NCI-H226 (cell line): ENCODE measurements at regions not wholly inside any gene's neighbourhood (a gene's known extent, or its start where the extent isn't known, plus 50 kb on each side); places are given as distances from the start of the nearest gene placed in this dataset.

ENCODE experiments used
- DNase-seq: peaks from one replicate; pipeline ENCODE4 v3.0.0-alpha.2; 2015

GRCh38 chr6:149150301-149150700 is 167.2 kb upstream of the TAB2 start:
- DNase-seq, result no peak

- no peak for DNase-seq
Measured at GRCh38 chr6:149150801-149151398, 166.6 kb upstream of the TAB2 start.

GRCh38 chr6:149152521-149152920 is 165.0 kb upstream of the TAB2 start:
- no peak for DNase-seq

- DNase-seq, result no peak
Measured at GRCh38 chr6:149153100-149153499, 164.4 kb upstream of the TAB2 start.

GRCh38 chr6:149153693-149154092 is 163.8 kb upstream of the TAB2 start:
- DNase-seq, result no peak

GRCh38 chr6:149154261-149154821 is 163.2 kb upstream of the TAB2 start:
- DNase-seq, result no peak

GRCh38 chr6:149157126-149157525 is 160.4 kb upstream of the TAB2 start:
- DNase-seq, result no peak

- no peak for DNase-seq
Measured at GRCh38 chr6:149158076-149158475, 159.4 kb upstream of the TAB2 start.

- no peak for DNase-seq
Measured at GRCh38 chr6:149160943-149161342, 156.6 kb upstream of the TAB2 start.

GRCh38 chr6:149162924-149163323 is 154.6 kb upstream of the TAB2 start:
- DNase-seq, result no peak

- DNase-seq, result no peak
Measured at GRCh38 chr6:149164199-149164750, 153.2 kb upstream of the TAB2 start.

- DNase-seq, result no peak
Measured at GRCh38 chr6:149166336-149166735, 151.2 kb upstream of the TAB2 start.

GRCh38 chr6:149166747-149167146 is 150.8 kb upstream of the TAB2 start:
- no peak for DNase-seq

- no peak for DNase-seq
Measured at GRCh38 chr6:149168968-149169367, 148.5 kb upstream of the TAB2 start.

- DNase-seq, result peak; percentile 16
Measured at GRCh38 chr6:149169761-149170511, 147.6 kb upstream of the TAB2 start.

GRCh38 chr6:149170564-149171452 is 146.7 kb upstream of the TAB2 start:
- no peak for DNase-seq

- no peak for DNase-seq
Measured at GRCh38 chr6:149173222-149173621, 144.3 kb upstream of the TAB2 start.

- DNase-seq, result no peak
Measured at GRCh38 chr6:149174962-149175361, 142.6 kb upstream of the TAB2 start.

- no peak for DNase-seq
Measured at GRCh38 chr6:149176971-149177667, 140.4 kb upstream of the TAB2 start.

GRCh38 chr6:149179431-149179830 is 138.1 kb upstream of the TAB2 start:
- DNase-seq, result no peak

GRCh38 chr6:149181304-149181703 is 136.2 kb upstream of the TAB2 start:
- no peak for DNase-seq

- DNase-seq, result no peak
Measured at GRCh38 chr6:149182262-149182661, 135.2 kb upstream of the TAB2 start.
